Esophagus squamous epithelium (tissue), 5 donors: ENCODE measurements at regions not wholly inside any gene's neighbourhood (a gene's known extent, or its start where the extent isn't known, plus 50 kb on each side); places are given as distances from the start of the nearest gene placed in this dataset.

Source experiments
- DNase-seq: peaks from one replicate; lab custom pipeline; 2025; lab: John Stamatoyannopoulos, UW
- H3K27ac ChIP-seq, 4 donors: fragments of 200-600 bp; sonication (generic); one replicate each; pipeline ENCODE4 v1.5.1; 2016 to 2019; ENCODE audit warnings: mild to moderate bottlenecking in 1 of 4
- H3K27me3 ChIP-seq, 4 donors: fragments of 200-600 bp; sonication (generic); 1 replicate in 3 of 4; 2 replicates in 1 of 4; pipeline versions ENCODE4 v1.5.1 to v1.6.0; 2017 to 2021; ENCODE audit warnings: antibody characterized with exemption in 1 of 4
- H3K36me3 ChIP-seq, 3 donors: fragments of 200-600 bp; sonication (generic); one replicate each; pipeline ENCODE4 v1.5.1; 2016 to 2019
- H3K4me1 ChIP-seq, 3 donors: fragments of 200-600 bp; sonication (generic); one replicate each; pipeline ENCODE4 v1.5.1; 2017 to 2019
- H3K4me3 ChIP-seq, 4 donors: fragments of 200-600 bp; sonication (generic); 1 replicate in 3 of 4; 2 replicates in 1 of 4; pipeline ENCODE4 v1.5.1; 2016 to 2019; ENCODE audit warnings: mild to moderate bottlenecking in 2 of 4, moderate library complexity in 1 of 4
- H3K9me3 ChIP-seq, 3 donors: fragments of 200-600 bp; sonication (generic); one replicate each; pipeline ENCODE4 v1.5.1; 2016 to 2019
- POLR2A ChIP-seq, 4 donors: fragments of 450-650 bp; IDR thresholded peaks; one replicate each; pipeline ENCODE4 v1.6.1; 2017; ENCODE audit warnings: antibody characterized with exemption in 4 of 4, mild to moderate bottlenecking in 4 of 4, moderate library complexity in 3 of 4
- WGBS, 2 donors: methylation state at CpG; one replicate each; pipeline ENCODE4 v1.1.5; 2018; 5-methylcytosine and 5-hydroxymethylcytosine counted together
- intact Hi-C: fragments of 100-400 bp; cut with DNase I; formaldehyde crosslinking; loops from one replicate; pipeline ENCODE4 v1.15.0; 2022
- TF ChIP-seq, protein P1 (sequence below), 6 experiments: fragments of 450-650 bp in 4 of 6; fragments of 200-600 bp in 2 of 6; sonication (generic) in 2 of 6; IDR thresholded peaks; one replicate each; pipeline ENCODE4 v1.5.1; 2016 to 2019; ENCODE audit warnings: antibody characterized with exemption in 6 of 6, mild to moderate bottlenecking in 4 of 6, moderate library complexity in 4 of 6
- donor health status: DM: yes; HTN: yes; CAD: no.

GRCh38 chr9:79974806-79975422 is 403.1 kb downstream of the TLE4 start:
- no peak overlapping the region for H3K27ac ChIP-seq
- no peaks in the 10 kb centered on the region for H3K36me3 ChIP-seq
- H3K4me3 ChIP-seq, result no peak overlapping the region
- H3K9me3 ChIP-seq, result no peaks in the 10 kb centered on the region
- DNase-seq, result no peak
- H3K4me1 ChIP-seq, result peaks cover 0 to 37% (median 3%) of the 10 kb centered on the region in 3 donors
- intact Hi-C loops, result no loop called here
- no peak for TF ChIP-seq POLR2A (IDR thresholded peaks at IDR 0.05)
- TF ChIP-seq, protein P1, sequence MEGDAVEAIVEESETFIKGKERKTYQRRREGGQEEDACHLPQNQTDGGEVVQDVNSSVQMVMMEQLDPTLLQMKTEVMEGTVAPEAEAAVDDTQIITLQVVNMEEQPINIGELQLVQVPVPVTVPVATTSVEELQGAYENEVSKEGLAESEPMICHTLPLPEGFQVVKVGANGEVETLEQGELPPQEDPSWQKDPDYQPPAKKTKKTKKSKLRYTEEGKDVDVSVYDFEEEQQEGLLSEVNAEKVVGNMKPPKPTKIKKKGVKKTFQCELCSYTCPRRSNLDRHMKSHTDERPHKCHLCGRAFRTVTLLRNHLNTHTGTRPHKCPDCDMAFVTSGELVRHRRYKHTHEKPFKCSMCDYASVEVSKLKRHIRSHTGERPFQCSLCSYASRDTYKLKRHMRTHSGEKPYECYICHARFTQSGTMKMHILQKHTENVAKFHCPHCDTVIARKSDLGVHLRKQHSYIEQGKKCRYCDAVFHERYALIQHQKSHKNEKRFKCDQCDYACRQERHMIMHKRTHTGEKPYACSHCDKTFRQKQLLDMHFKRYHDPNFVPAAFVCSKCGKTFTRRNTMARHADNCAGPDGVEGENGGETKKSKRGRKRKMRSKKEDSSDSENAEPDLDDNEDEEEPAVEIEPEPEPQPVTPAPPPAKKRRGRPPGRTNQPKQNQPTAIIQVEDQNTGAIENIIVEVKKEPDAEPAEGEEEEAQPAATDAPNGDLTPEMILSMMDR (IDR thresholded peaks at IDR 0.05), result no peak
- 47 to 54% methylated on average over 10 of the region's 12 CpGs for WGBS, 2 donors
- H3K27me3 ChIP-seq, result no peaks in the 10 kb centered on the region

GRCh38 chr9:79973627-79974026 is 401.9 kb downstream of the TLE4 start:
- DNase-seq, result no peak
- H3K4me3 ChIP-seq, result no peak overlapping the region
- intact Hi-C loops, result no loop called here
- TF ChIP-seq, protein P1 (IDR thresholded peaks at IDR 0.05), result no peak
- no peak for TF ChIP-seq POLR2A (IDR thresholded peaks at IDR 0.05)
- peaks cover 0 to 37% (median 3%) of the 10 kb centered on the region in 3 donors for H3K4me1 ChIP-seq
- no peaks in the 10 kb centered on the region for H3K36me3 ChIP-seq
- H3K27me3 ChIP-seq, result no peaks in the 10 kb centered on the region
- no peak overlapping the region for H3K27ac ChIP-seq
- no peaks in the 10 kb centered on the region for H3K9me3 ChIP-seq
- 81 to 92% methylated on average over 3 of the region's 3 CpGs for WGBS, 2 donors

GRCh38 chr9:79970146-79970425 is 398.3 kb downstream of the TLE4 start:
- H3K4me3 ChIP-seq, result no peak overlapping the region
- no peak overlapping the region for H3K27ac ChIP-seq
- H3K4me1 ChIP-seq, result peaks cover 0 to 8% (median 0%) of the 10 kb centered on the region in 3 donors
- intact Hi-C loops, result no loop called here
- H3K36me3 ChIP-seq, result no peaks in the 10 kb centered on the region
- H3K27me3 ChIP-seq, result no peaks in the 10 kb centered on the region
- 86 to 95% methylated on average over 2 of the region's 2 CpGs for WGBS, 2 donors
- no peaks in the 10 kb centered on the region for H3K9me3 ChIP-seq
- no peak for DNase-seq
- TF ChIP-seq, protein P1 (IDR thresholded peaks at IDR 0.05), result no peak
- TF ChIP-seq POLR2A (IDR thresholded peaks at IDR 0.05), result no peak

DNA sequence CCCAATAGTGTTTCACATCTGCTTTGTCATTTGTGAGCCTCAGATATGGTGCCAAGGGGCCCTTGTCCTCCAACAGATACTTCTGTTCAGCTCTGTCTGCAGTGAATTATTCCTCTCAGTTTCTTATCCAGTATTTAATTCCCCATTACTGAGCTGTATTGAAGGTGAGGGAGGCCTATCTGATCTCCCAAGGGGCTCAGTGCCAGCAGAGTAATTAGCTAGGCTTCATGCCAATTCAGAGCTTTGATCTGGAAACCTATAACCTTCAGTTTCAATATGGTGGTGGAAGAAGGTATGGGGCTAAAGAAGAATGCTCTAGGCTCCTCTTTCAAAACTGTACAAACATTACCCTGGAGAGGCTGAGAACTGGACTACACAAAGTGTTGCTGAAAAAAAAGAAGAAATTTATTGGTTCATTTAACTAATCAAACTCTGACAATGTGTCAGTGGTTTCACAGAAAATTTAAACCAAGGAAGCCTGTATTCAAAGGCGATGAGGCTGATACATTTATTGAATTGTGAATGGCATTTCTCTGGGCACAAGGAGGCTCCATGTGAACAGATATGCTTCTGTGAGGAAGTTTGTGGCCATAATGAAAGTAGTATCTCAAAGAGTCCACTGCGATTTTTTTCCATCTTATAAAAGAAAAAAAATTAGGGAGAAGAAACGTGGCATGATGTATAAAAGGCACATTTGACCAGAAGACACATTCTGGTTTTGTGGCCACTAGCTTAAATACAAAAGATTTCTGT is 397.8 kb downstream of the TLE4 start:
- no peaks in the 10 kb centered on the region for H3K27me3 ChIP-seq
- H3K4me3 ChIP-seq, result no peak overlapping the region
- no peak for DNase-seq
- H3K4me1 ChIP-seq, result peaks cover 0 to 3% (median 0%) of the 10 kb centered on the region in 3 donors
- TF ChIP-seq, protein P1 (IDR thresholded peaks at IDR 0.05), result no peak
- TF ChIP-seq POLR2A (IDR thresholded peaks at IDR 0.05), result no peak
- no peaks in the 10 kb centered on the region for H3K36me3 ChIP-seq
- 82 to 85% methylated on average over 3 of the region's 3 CpGs for WGBS, 2 donors
- intact Hi-C loops, result no loop called here
- H3K9me3 ChIP-seq, result no peaks in the 10 kb centered on the region
- no peak overlapping the region for H3K27ac ChIP-seq

DNA sequence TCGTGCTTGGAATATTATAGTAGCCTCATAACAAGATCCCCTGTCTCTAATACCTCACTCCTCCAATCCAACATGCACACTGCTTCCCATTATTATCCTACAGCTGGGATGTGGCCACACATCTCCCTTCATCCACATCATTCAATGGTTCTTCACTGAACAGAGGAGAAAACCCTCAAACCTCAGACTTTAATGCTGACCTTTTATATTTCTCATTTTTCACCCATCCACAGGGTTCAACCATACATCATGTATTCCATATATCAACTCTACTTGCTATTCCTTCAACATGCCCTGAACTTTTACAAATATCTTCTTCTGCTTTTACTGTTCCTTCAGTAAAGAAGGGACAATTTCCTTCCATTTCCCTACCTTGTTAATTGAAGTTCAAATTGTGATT is 396.8 kb downstream of the TLE4 start:
- 75 to 80% methylated on average over 1 of the region's 1 CpG for WGBS, 2 donors
- H3K27me3 ChIP-seq, result no peaks in the 10 kb centered on the region
- no peak for TF ChIP-seq POLR2A (IDR thresholded peaks at IDR 0.05)
- TF ChIP-seq, protein P1 (IDR thresholded peaks at IDR 0.05), result no peak
- DNase-seq, result no peak
- no peaks in the 10 kb centered on the region for H3K9me3 ChIP-seq
- no peak overlapping the region for H3K4me3 ChIP-seq
- intact Hi-C loops, result no loop called here
- no peaks in the 10 kb centered on the region for H3K4me1 ChIP-seq
- no peak overlapping the region for H3K27ac ChIP-seq
- no peaks in the 10 kb centered on the region for H3K36me3 ChIP-seq
